ENCODE measurements at regions not wholly inside any gene's neighbourhood (a gene's known extent, or its start where the extent isn't known, plus 50 kb on each side); places are given as distances from the start of the nearest gene placed in this dataset.
"Not testable (repeated sequence)": the region's sequence is repeated elsewhere in the genome, so short reads cannot be mapped to it uniquely, and the experiment has no call there.

- H3K9me3 ChIP-seq; H3K27ac ChIP-seq; H3K36me3 ChIP-seq; intact Hi-C loops (cut with DNase I; ENCODE audit: low total_unique reads); H3K4me1 ChIP-seq; DNase-seq; H3K27me3 ChIP-seq; H3K4me3 ChIP-seq: not testable (repeated sequence)
Observed at GRCh38 chr10:22467393-22467792, 122.1 kb downstream of the SPAG6 start.

DNA sequence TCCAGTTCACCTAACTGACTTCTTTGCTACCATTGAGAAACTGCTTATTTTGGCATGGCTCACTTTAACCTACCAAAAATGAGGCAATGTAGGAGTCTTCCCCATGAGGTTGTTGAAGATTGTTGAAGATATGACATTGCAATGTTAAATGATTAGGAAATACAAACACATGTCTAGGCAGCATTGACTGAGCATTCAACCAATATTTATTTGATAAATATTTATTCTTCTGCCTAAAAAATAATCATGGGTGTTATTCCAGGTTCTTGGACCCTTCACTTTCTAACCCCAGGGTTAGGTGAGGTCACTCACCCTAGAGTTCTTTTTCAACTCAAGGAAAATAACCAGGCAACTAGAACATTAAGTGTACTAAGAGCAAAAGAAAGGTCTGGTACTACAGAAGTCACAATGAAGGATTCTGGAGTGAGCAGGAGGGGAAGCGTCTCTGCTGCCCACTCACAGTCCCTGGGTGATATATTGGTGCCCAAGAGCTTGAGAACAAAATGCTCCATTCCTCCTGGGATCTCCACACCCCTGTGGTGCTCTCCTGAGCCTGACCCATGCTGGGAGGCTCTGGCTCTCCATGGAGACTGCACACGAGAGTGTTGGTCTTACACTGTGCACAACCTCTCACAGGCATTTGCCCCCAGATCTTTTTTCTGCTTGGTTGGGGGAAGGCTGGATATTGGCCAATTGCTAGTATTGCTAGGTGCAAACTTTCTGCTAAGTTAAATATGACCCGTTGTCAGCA, 123.4 kb downstream of the SPAG6 start:
- Histone ChIP-seq H3K9me3 (no peaks in the 10 kb centered on the region), H3K4me1 (no peaks in the 10 kb centered on the region), H3K36me3 (no peaks in the 10 kb centered on the region), H3K27me3 (peaks cover 0 to 6% of the 10 kb centered on the region in 2 donors), H3K27ac (no peak overlapping the region), H3K4me3 (no peak overlapping the region)
- intact Hi-C loops (cut with DNase I; ENCODE audit: low total_unique reads), result no loop called here
- TF ChIP-seq CTCF (IDR thresholded peaks at IDR 0.05), result no peak
- no peak for DNase-seq

- H3K27me3 ChIP-seq, result peaks cover 0 to 47% of the 10 kb centered on the region in 2 donors
Observed at GRCh38 chr10:22473044-22473443, 127.7 kb downstream of the SPAG6 start.

DNA sequence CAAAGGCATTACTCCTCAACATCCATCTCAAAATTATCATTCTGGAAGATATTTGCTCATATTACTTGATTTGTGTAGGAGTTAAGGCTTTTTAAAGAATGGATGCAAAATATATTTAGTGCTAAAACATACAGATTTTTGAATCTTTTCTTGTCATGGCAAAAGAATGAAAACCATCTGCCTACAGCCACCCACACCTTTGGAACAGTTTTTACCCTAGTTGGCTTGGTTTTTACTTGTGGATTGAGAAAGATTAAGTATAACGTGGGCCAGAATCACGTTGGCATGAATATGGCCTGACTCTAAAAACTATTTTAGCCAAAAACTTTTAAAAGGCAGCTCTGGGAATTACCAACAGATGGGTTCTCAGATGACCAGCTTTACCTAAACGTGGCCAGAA, 128.2 kb downstream of the SPAG6 start:
- intact Hi-C loops (cut with DNase I; ENCODE audit: low total_unique reads), result no loop called here
- Histone ChIP-seq H3K4me1 (peaks cover 0 to 12% (median 10%) of the 10 kb centered on the region in 4 donors), H3K9me3 (no peaks in the 10 kb centered on the region), H3K36me3 (no peaks in the 10 kb centered on the region), H3K4me3 (no peak overlapping the region), H3K27me3 (peaks cover 0 to 51% of the 10 kb centered on the region in 2 donors), H3K27ac (no peak overlapping the region)
- no peak for TF ChIP-seq CTCF (IDR thresholded peaks at IDR 0.05)
- no peak for DNase-seq

More at GRCh38 chr10:22473044-22473443, 127.7 kb downstream of the SPAG6 start:
- Histone ChIP-seq H3K36me3 (no peaks in the 10 kb centered on the region), H3K9me3 (no peaks in the 10 kb centered on the region), H3K27ac (no peak overlapping the region), H3K4me1 (peaks cover 0 to 12% (median 10%) of the 10 kb centered on the region in 4 donors), H3K4me3 (no peak overlapping the region)
- TF ChIP-seq CTCF (IDR thresholded peaks at IDR 0.05), result no peak
- DNase-seq, result no peak
- intact Hi-C loops (cut with DNase I; ENCODE audit: low total_unique reads), result no loop called here

- Histone ChIP-seq H3K9me3 (no peaks in the 10 kb centered on the region), H3K4me3 (peak overlapping the region; percentile 25 to 48), H3K36me3 (no peaks in the 10 kb centered on the region), H3K4me1 (peaks cover 0 to 12% (median 10%) of the 10 kb centered on the region in 4 donors), H3K27me3 (peaks cover 0 to 53% of the 10 kb centered on the region in 2 donors), H3K27ac (no peak overlapping the region)
- no peak for DNase-seq
- intact Hi-C loops (cut with DNase I; ENCODE audit: low total_unique reads), result no loop called here
- no peak for TF ChIP-seq CTCF (IDR thresholded peaks at IDR 0.05)
Observed at GRCh38 chr10:22475651-22476600, 130.6 kb downstream of the SPAG6 start.

Data from tibial artery (tissue), 4 donors.